Hematopoietic multipotent progenitor cell treated with erythropoietin and hydrocortisone succinate and interleukin-3 and kit ligand, for 6 days (in vitro differentiated cells): ENCODE measurements at regions not wholly inside any gene's neighbourhood (a gene's known extent, or its start where the extent isn't known, plus 50 kb on each side); places are given as distances from the start of the nearest gene placed in this dataset.
A peak's percentile ranks its signal among the peaks of the same experiment; 100 is the strongest.

ENCODE experiments used
- DNase-seq: peaks from one replicate; pipeline ENCODE4 v3.0.0-alpha.2; 2015

GRCh38 chr12:71009430-71010142 is 89.0 kb upstream of the PTPRR start:
- peak; percentile 35 for DNase-seq

DNA sequence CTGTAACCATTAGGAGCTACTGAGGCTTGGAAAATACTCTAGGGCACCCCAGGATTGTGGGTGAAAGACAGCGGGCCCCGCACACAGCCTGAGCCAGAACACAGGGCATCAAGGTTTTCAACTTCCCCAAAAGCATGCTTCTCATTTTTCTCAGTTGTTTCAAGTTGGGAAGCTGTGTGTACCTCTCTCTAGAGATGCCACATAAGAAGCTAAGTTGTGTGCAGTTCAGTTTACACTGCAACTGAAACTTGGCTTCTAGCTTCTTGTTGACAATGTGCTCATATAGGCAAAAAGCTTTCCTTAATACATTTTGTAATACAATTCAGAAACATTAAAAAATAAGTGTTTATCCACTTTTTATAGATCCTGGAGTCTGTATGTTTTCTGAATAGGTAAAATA is 88.1 kb upstream of the PTPRR start:
- peak; percentile 16 for DNase-seq

GRCh38 chr12:71007781-71008404 is 87.4 kb upstream of the PTPRR start:
- peak; percentile 27 for DNase-seq

DNA sequence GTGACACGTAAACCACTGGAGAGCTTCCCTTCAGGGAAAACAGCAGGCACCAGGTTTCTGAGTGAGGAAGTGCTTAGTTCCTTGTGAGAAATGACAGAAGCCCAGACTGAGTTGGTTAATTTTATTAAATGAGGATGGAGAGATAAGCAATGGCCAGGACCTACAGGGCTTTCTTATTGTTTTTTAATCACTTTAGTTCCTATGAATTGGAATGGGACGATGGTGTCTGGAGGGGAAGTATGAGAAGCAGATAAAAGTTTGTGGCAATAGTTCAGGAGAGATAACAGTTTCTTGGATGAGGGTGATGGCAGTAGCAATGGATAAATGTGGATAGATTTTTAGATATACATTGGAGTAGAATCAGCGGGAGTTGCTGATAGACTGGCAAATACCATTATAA is 86.5 kb upstream of the PTPRR start:
- DNase-seq = peak; percentile 6

DNA sequence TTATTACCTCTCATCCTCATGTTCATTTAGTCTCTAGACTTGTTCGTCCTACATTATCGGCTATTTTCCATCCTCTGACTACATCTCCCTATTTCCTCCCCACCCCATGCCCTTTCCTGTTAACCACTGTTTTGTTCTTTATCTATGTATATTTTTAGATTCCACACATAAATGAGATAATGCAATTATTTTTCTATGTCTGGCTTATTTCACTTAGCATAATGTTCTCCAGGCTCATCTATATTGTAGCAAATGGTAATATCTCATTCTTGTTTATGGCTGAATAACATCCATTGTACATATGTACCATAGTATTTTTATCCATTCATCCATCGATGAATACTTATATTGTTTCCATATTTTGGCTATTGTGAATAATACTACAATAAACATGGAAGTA is 84.6 kb upstream of the PTPRR start:
- DNase-seq = no peak

GRCh38 chr12:71004578-71004977 is 84.0 kb upstream of the PTPRR start:
- DNase-seq = no peak

DNA sequence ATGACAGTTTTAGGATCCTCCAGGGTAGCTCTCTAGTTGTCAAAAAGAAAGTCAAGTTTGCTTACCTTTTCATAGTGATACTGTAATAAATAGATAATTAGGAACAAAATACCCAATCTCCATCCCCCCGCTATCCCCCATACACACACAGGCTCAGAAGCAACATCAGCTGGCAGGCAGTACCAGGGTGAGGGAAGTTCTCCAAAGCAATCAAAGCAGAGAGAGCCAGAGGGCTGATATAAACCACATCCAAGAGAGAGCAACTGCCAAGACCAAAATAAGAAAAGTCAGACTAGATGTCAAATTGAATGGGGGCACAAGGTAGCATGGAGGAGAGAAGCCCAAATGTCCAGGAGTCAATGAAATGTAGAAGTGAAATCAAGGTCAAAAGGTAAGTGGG is 80.2 kb upstream of the PTPRR start:
- no peak for DNase-seq

DNA sequence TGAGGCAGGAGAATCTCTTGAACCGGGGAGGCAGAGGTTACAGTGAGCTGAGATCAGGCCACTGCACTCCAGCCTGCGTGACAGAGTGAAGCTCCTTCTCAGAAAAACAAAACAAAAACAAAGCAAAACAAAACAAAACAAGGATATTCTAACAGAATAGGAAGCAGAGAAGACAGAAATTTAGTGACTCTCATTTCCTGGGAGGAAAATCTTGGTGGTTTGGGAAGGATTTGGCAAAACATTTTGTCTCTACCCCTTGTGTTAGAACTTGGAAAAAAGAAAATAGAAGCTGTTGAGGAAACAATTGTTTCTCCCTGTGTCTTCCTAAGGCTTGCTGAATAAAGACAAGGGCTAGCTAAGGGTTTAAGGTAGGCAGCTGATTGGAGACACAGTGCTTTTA is 79.7 kb upstream of the PTPRR start:
- DNase-seq = no peak

DNA sequence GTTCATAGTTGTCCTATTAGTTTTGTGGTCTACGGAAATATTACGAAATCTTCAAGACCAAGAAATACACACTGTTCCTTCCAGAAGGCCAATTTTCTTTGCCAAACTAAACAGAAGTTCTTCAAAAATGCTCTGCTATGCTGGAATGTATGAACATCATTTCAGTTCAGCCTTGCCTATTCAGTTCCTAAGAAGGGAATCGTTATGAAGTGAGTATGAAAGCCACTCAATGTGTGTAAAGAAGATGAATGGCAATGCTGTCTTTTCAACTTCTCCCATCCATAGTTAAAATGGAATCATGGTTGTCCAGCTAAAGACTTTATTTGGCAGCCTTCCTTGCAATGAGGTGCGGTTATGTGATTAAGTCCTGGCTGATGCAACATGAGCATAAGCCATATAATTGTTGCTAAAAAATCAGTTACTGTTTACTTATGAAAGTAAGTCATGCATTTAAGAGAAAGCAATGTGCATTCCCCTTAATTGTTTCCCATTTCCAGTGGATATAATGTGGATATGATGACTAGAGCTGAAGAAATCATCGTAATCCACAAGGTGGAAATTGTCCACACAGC is 73.8 kb upstream of the PTPRR start:
- DNase-seq = no peak

GRCh38 chr12:70989232-70989631 is 68.7 kb upstream of the PTPRR start:
- DNase-seq = no peak

GRCh38 chr12:70985850-70986249 is 65.3 kb upstream of the PTPRR start:
- DNase-seq = no peak

DNA sequence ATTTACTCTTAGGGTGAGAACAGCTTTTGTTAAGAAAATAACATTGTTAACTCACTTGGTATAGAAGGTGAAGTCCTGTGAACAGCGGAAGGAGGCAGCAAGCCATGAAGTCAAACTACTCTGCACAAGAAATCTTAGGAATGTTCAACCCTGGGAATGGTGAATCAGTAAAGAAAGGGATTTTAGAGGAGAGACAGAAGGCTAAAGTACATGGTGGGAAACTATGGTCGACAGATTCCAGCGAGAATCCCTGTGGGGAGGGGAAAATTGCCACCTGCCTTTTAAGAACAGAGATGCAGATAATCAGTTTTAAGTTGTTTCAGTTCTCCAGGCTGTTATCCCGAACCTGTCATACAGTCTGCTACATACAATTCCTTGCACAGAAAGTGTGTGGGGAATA is 63.2 kb upstream of the PTPRR start:
- DNase-seq = no peak

- DNase-seq = no peak
Observed at GRCh38 chr12:70982991-70983390, 62.5 kb upstream of the PTPRR start.

- no peak for DNase-seq
Observed at GRCh38 chr12:70982286-70982685, 61.7 kb upstream of the PTPRR start.

- DNase-seq = no peak
Observed at GRCh38 chr12:70971001-70971794, 50.7 kb upstream of the PTPRR start.
